ENCODE measurements at regions not wholly inside any gene's neighbourhood (a gene's known extent, or its start where the extent isn't known, plus 50 kb on each side); places are given as distances from the start of the nearest gene placed in this dataset.
A peak's percentile ranks its signal among the peaks of the same experiment; 100 is the strongest.

GRCh38 chr2:22486343-22486742 lies 898.6 kb upstream of the KLHL29 start:
- ATAC-seq (ENCODE audit: poor library complexity): no peak
- intact Hi-C loops (cut with DNase I): no loop called here
- DNase-seq: no peak

- intact Hi-C loops (cut with DNase I): no loop called here
- ATAC-seq (ENCODE audit: poor library complexity) (no peak), DNase-seq (no peak)
Observed at GRCh38 chr2:22487036-22487435, 897.9 kb upstream of the KLHL29 start.

GRCh38 chr2:22487541-22487940 lies 897.4 kb upstream of the KLHL29 start:
- intact Hi-C loops (cut with DNase I): no loop called here
- no peak for ATAC-seq (ENCODE audit: poor library complexity)
- DNase-seq: no peak

- no peak for DNase-seq
- ATAC-seq (ENCODE audit: poor library complexity): no peak
- intact Hi-C loops (cut with DNase I): no loop called here
Observed at GRCh38 chr2:22491442-22491841, 893.5 kb upstream of the KLHL29 start.

- DNase-seq: no peak
- intact Hi-C loops (cut with DNase I): no loop called here
- no peak for ATAC-seq (ENCODE audit: poor library complexity)
Observed at GRCh38 chr2:22494156-22494555, 890.8 kb upstream of the KLHL29 start.

GRCh38 chr2:22497064-22497463 lies 887.9 kb upstream of the KLHL29 start:
- no peak for DNase-seq

GRCh38 chr2:22497789-22498188 lies 887.2 kb upstream of the KLHL29 start:
- intact Hi-C loops (cut with DNase I): no loop called here
- DNase-seq: no peak
- ATAC-seq (ENCODE audit: poor library complexity): no peak

More at GRCh38 chr2:22497064-22497463, 887.9 kb upstream of the KLHL29 start:
- intact Hi-C loops (cut with DNase I): no loop called here
- ATAC-seq (ENCODE audit: poor library complexity): no peak

GRCh38 chr2:22499082-22499839 lies 885.7 kb upstream of the KLHL29 start:
- DNase-seq (no peak), ATAC-seq (ENCODE audit: poor library complexity) (peak; percentile 94)
- intact Hi-C loops (cut with DNase I): no loop called here

- ATAC-seq (ENCODE audit: poor library complexity) (no peak), DNase-seq (no peak)
- intact Hi-C loops (cut with DNase I): no loop called here
Observed at GRCh38 chr2:22500555-22500935, 884.4 kb upstream of the KLHL29 start.

GRCh38 chr2:22501851-22502250 lies 883.1 kb upstream of the KLHL29 start:
- ATAC-seq (ENCODE audit: poor library complexity) (no peak), DNase-seq (no peak)
- intact Hi-C loops (cut with DNase I): no loop called here

GRCh38 chr2:22513563-22513962 lies 871.4 kb upstream of the KLHL29 start:
- DNase-seq: no peak
- intact Hi-C loops (cut with DNase I): no loop called here
- ATAC-seq (ENCODE audit: poor library complexity): no peak

GRCh38 chr2:22517141-22517540 lies 867.8 kb upstream of the KLHL29 start:
- ATAC-seq (ENCODE audit: poor library complexity) (no peak), DNase-seq (no peak)
- intact Hi-C loops (cut with DNase I): no loop called here

GRCh38 chr2:22518641-22519040 lies 866.3 kb upstream of the KLHL29 start:
- intact Hi-C loops (cut with DNase I): no loop called here
- ATAC-seq (ENCODE audit: poor library complexity): no peak
- DNase-seq: no peak

GRCh38 chr2:22520369-22521288 lies 864.4 kb upstream of the KLHL29 start:
- ATAC-seq (ENCODE audit: poor library complexity): no peak
- no peak for DNase-seq
- intact Hi-C loops (cut with DNase I): no loop called here

GRCh38 chr2:22521620-22522019 lies 863.4 kb upstream of the KLHL29 start:
- ATAC-seq (ENCODE audit: poor library complexity) (no peak), DNase-seq (no peak)
- intact Hi-C loops (cut with DNase I): no loop called here

GRCh38 chr2:22525681-22526080 lies 859.3 kb upstream of the KLHL29 start:
- ATAC-seq (ENCODE audit: poor library complexity) (no peak), DNase-seq (no peak)
- intact Hi-C loops (cut with DNase I): no loop called here

- no peak for DNase-seq
- no peak for ATAC-seq (ENCODE audit: poor library complexity)
- intact Hi-C loops (cut with DNase I): no loop called here
Observed at GRCh38 chr2:22530131-22530530, 854.8 kb upstream of the KLHL29 start.

- no peak for DNase-seq
- no peak for ATAC-seq (ENCODE audit: poor library complexity)
- intact Hi-C loops (cut with DNase I): no loop called here
Observed at GRCh38 chr2:22536133-22536532, 848.8 kb upstream of the KLHL29 start.

- intact Hi-C loops (cut with DNase I): no loop called here
- no peak for DNase-seq
- no peak for ATAC-seq (ENCODE audit: poor library complexity)
Observed at GRCh38 chr2:22554453-22554852, 830.5 kb upstream of the KLHL29 start.

GRCh38 chr2:22557406-22557805 lies 827.6 kb upstream of the KLHL29 start:
- DNase-seq: no peak
- no peak for ATAC-seq (ENCODE audit: poor library complexity)
- intact Hi-C loops (cut with DNase I): no loop called here

Data from Right ventricle myocardium superior (tissue), 1 donor.